Activated CD8-positive, alpha-beta T cell treated with anti-CD3 and anti-CD28 coated beads for 36 hours (primary cell): ENCODE measurements at regions not wholly inside any gene's neighbourhood (a gene's known extent, or its start where the extent isn't known, plus 50 kb on each side); places are given as distances from the start of the nearest gene placed in this dataset.

Experiments used
- ATAC-seq: fragments of 200-7000 bp; cut with Tn5 transposase; one replicate; pipeline ENCODE4 v1.10.0; 2021; ENCODE audit warnings: mild to moderate bottlenecking, moderate library complexity
- CTCF ChIA-PET: fragments of 350-600 bp; sonication (Branson Sonifier 250); formaldehyde crosslinking; loops from one replicate; lab custom pipeline; 2021; ENCODE audit warnings: antibody characterized with exemption; lab: Charles Lee
- POLR2A ChIA-PET: fragments of 350-600 bp; sonication (Branson Sonifier 250); formaldehyde crosslinking; loops from one replicate; lab custom pipeline; 2021; ENCODE audit warnings: antibody characterized with exemption; lab: Charles Lee
- DNase-seq: peaks from one replicate; pipeline ENCODE4 v3.0.0-alpha.2; 2020
- H3K27ac Mint-ChIP-seq: one replicate; pipeline ENCODE4 v1.8.0; 2021; ENCODE audit warnings: mild to moderate bottlenecking, mixed read lengths
- H3K27me3 Mint-ChIP-seq: one replicate; pipeline ENCODE4 v1.8.0; 2021; ENCODE audit warnings: mixed read lengths
- H3K36me3 Mint-ChIP-seq: one replicate; pipeline ENCODE4 v1.8.0; 2021; ENCODE audit warnings: low read depth, mixed read lengths
- H3K4me1 Mint-ChIP-seq: one replicate; pipeline ENCODE4 v1.8.0; 2021; ENCODE audit warnings: low read depth, mixed read lengths
- H3K4me3 Mint-ChIP-seq: one replicate; pipeline ENCODE4 v1.8.0; 2021; ENCODE audit warnings: mild to moderate bottlenecking, moderate library complexity, mixed read lengths
- H3K9me3 Mint-ChIP-seq: one replicate; pipeline ENCODE4 v1.8.0; 2021; ENCODE audit warnings: mixed read lengths
- CTCF ChIP-seq: fragments of 200-600 bp; IDR thresholded peaks from one replicate; pipeline ENCODE4 v1.8.0; 2022; ENCODE audit warnings: antibody characterized with exemption, mild to moderate bottlenecking
- intact Hi-C: fragments of 100-400 bp; cut with micrococcal nuclease; formaldehyde crosslinking; loops from one replicate; pipeline ENCODE4 v1.10.0; 2022

GRCh38 chr4:53646795-53647194 is 55.5 kb upstream of the LNX1 start:
- no peak overlapping the region for H3K27ac Mint-ChIP-seq
- no peaks in the 10 kb centered on the region for H3K9me3 Mint-ChIP-seq
- ATAC-seq, result no peak
- H3K27me3 Mint-ChIP-seq, result peaks cover 4% of the 10 kb centered on the region
- POLR2A ChIA-PET, result no interaction called here
- H3K4me1 Mint-ChIP-seq, result no peaks in the 10 kb centered on the region
- intact Hi-C loops, result no loop called here
- no peaks in the 10 kb centered on the region for H3K36me3 Mint-ChIP-seq
- H3K4me3 Mint-ChIP-seq, result no peak overlapping the region
- no peak for TF ChIP-seq CTCF
- CTCF ChIA-PET, result no interaction called here
- DNase-seq, result no peak

GRCh38 chr4:53645108-53645507 is 53.8 kb upstream of the LNX1 start:
- ATAC-seq, result no peak
- no peak for TF ChIP-seq CTCF
- intact Hi-C loops, result no loop called here
- Mint-ChIP-seq H3K27ac (no peak overlapping the region), H3K27me3 (peaks cover 7% of the 10 kb centered on the region), H3K4me1 (no peaks in the 10 kb centered on the region), H3K36me3 (no peaks in the 10 kb centered on the region), H3K4me3 (no peak overlapping the region), H3K9me3 (no peaks in the 10 kb centered on the region)
- ChIA-PET POLR2A (no interaction called here), CTCF (no interaction called here)
- DNase-seq, result no peak

- no peak for ATAC-seq
- DNase-seq, result no peak
- Mint-ChIP-seq H3K4me3 (no peak overlapping the region), H3K27me3 (peaks cover 5% of the 10 kb centered on the region), H3K9me3 (no peaks in the 10 kb centered on the region), H3K4me1 (no peaks in the 10 kb centered on the region), H3K27ac (no peak overlapping the region), H3K36me3 (no peaks in the 10 kb centered on the region)
- intact Hi-C loops, result no loop called here
- ChIA-PET CTCF (no interaction called here), POLR2A (no interaction called here)
- TF ChIP-seq CTCF, result no peak
These were observed 53.3 kb upstream of the LNX1 start for GRCh38 chr4:53644607-53645006.
